ENCODE measurements at regions not wholly inside any gene's neighbourhood (a gene's known extent, or its start where the extent isn't known, plus 50 kb on each side); places are given as distances from the start of the nearest gene placed in this dataset.

GRCh38 chr1:65039508-65039907 lies 73.2 kb upstream of the JAK1 start:
- FAIRE-seq (no peak), DNase-seq (ENCODE audit: low read depth, low spot score) (no peak)
- H3K36me3 ChIP-seq (ENCODE audit: control insufficient read depth in 2 of 2, extremely low read depth in 1 of 2, insufficient read depth in 2 of 2, low read length in 2 of 2), result no peaks in the 10 kb centered on the region
- ChIA-PET CTCF (interaction anchor here (0.7 to 1.7 kb wide), 2 partner anchors 12 to 18 kb away, joined by 3 to 4 read pairs; no protein-coding TSS in a partner anchor), POLR2A (no interaction called here)
- H3K9me3 ChIP-seq (replicated peaks; ENCODE audit: control insufficient read depth, insufficient read depth, low read length), result no peaks in the 10 kb centered on the region
- no peak overlapping the region for H3K9ac ChIP-seq (replicated peaks; ENCODE audit: extremely low read depth, insufficient read depth, low read length)
- dilution Hi-C loops (cut with MboI; ENCODE audit: extremely low pct_ligation_motif_present, low sequenced_read_pairs), result no loop called here
- no peaks in the 10 kb centered on the region for H3K79me2 ChIP-seq (ENCODE audit: control insufficient read depth, insufficient read depth, low read length)
- BruUV-seq (replicated peaks), result no TSS peak
- H3K4me2 ChIP-seq (ENCODE audit: insufficient read depth, low read length), result no peak overlapping the region
- no peaks in the 10 kb centered on the region for H3K27me3 ChIP-seq (ENCODE audit: control insufficient read depth in 2 of 2, insufficient read depth in 2 of 2, low read length in 2 of 2)
- intact Hi-C loops (cut with micrococcal nuclease), result no loop called here
- H2AFZ ChIP-seq (ENCODE audit: low read depth, low read length), result no peak overlapping the region
- H3K4me3 ChIP-seq (replicated peaks in 1 of 3; ENCODE audit: insufficient read depth in 1 of 3, low read depth in 1 of 3, low read length in 3 of 3), result no peak overlapping the region
- H3K27ac ChIP-seq (ENCODE audit: insufficient read depth, low read depth, low read length), result no peak overlapping the region
- no peaks in the 10 kb centered on the region for H3K9me1 ChIP-seq (replicated peaks; ENCODE audit: control insufficient read depth, extremely low read depth, insufficient read depth, low read length)
- no peaks in the 10 kb centered on the region for H4K20me1 ChIP-seq (replicated peaks; ENCODE audit: control insufficient read depth, extremely low read depth, insufficient read depth, low read length)
- H3K4me1 ChIP-seq (ENCODE audit: control insufficient read depth, extremely low read depth, insufficient read depth, low read length), result no peaks in the 10 kb centered on the region
- TF ChIP-seq GATA2 (IDR thresholded peaks at IDR 0.05; ENCODE audit: insufficient read depth, insufficient read length, low read depth, low read length) (no peak), POLR2A (IDR thresholded peaks at IDR 0.05; ENCODE audit: low read depth, low read length) (no peak), CTCF (IDR thresholded peaks at IDR 0.05; ENCODE audit: extremely low read depth in 1 of 2, insufficient read depth in 1 of 2, low read depth in 1 of 2, low read length in 2 of 2) (no peak), POLR2AphosphoS5 (IDR thresholded peaks at IDR 0.05; ENCODE audit: insufficient read depth, low read depth, low read length) (no peak), MYC (IDR thresholded peaks at IDR 0.05; ENCODE audit: low read depth, low read length) (no peak)
- TF ChIP-seq, protein P1, sequence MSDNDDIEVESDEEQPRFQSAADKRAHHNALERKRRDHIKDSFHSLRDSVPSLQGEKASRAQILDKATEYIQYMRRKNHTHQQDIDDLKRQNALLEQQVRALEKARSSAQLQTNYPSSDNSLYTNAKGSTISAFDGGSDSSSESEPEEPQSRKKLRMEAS (IDR thresholded peaks at IDR 0.05; ENCODE audit: insufficient read depth, insufficient read length), result no peak

GRCh38 chr1:65042467-65042866 lies 76.1 kb upstream of the JAK1 start:
- Histone ChIP-seq H3K27me3 (ENCODE audit: control insufficient read depth in 2 of 2, insufficient read depth in 2 of 2, low read length in 2 of 2) (no peaks in the 10 kb centered on the region), H3K27ac (ENCODE audit: insufficient read depth, low read depth, low read length) (no peak overlapping the region), H3K9me3 (replicated peaks; ENCODE audit: control insufficient read depth, insufficient read depth, low read length) (no peaks in the 10 kb centered on the region), H3K79me2 (ENCODE audit: control insufficient read depth, insufficient read depth, low read length) (no peaks in the 10 kb centered on the region), H3K4me2 (ENCODE audit: insufficient read depth, low read length) (no peak overlapping the region), H3K4me1 (ENCODE audit: control insufficient read depth, extremely low read depth, insufficient read depth, low read length) (no peaks in the 10 kb centered on the region), H2AFZ (ENCODE audit: low read depth, low read length) (no peak overlapping the region), H3K9ac (replicated peaks; ENCODE audit: extremely low read depth, insufficient read depth, low read length) (no peak overlapping the region), H3K4me3 (replicated peaks in 1 of 3; ENCODE audit: insufficient read depth in 1 of 3, low read depth in 1 of 3, low read length in 3 of 3) (no peak overlapping the region), H3K36me3 (ENCODE audit: control insufficient read depth in 2 of 2, extremely low read depth in 1 of 2, insufficient read depth in 2 of 2, low read length in 2 of 2) (no peaks in the 10 kb centered on the region), H3K9me1 (replicated peaks; ENCODE audit: control insufficient read depth, extremely low read depth, insufficient read depth, low read length) (no peaks in the 10 kb centered on the region), H4K20me1 (replicated peaks; ENCODE audit: control insufficient read depth, extremely low read depth, insufficient read depth, low read length) (no peaks in the 10 kb centered on the region)
- intact Hi-C loops (cut with micrococcal nuclease) (no loop called here), dilution Hi-C loops (cut with MboI; ENCODE audit: extremely low pct_ligation_motif_present, low sequenced_read_pairs) (no loop called here)
- no peak for FAIRE-seq
- ChIA-PET CTCF (no interaction called here), POLR2A (no interaction called here)
- TF ChIP-seq EZH2 (IDR thresholded peaks at IDR 0.05; ENCODE audit: borderline replicate concordance, low read depth, low read length, severe bottlenecking), result no peak
- TF ChIP-seq GATA2 (IDR thresholded peaks at IDR 0.05; ENCODE audit: insufficient read depth, insufficient read length, low read depth, low read length), result no peak
- no peak for TF ChIP-seq FOS (IDR thresholded peaks at IDR 0.05; ENCODE audit: borderline replicate concordance, insufficient read depth, low read length)
- no peak for TF ChIP-seq POLR2A (IDR thresholded peaks at IDR 0.05; ENCODE audit: low read depth, low read length)
- no peak for TF ChIP-seq JUN (IDR thresholded peaks at IDR 0.05; ENCODE audit: borderline replicate concordance, insufficient read depth, insufficient read length, low read depth)
- TF ChIP-seq, protein P1 (IDR thresholded peaks at IDR 0.05; ENCODE audit: insufficient read depth, insufficient read length), result no peak
- TF ChIP-seq CTCF (IDR thresholded peaks at IDR 0.05; ENCODE audit: extremely low read depth in 1 of 2, insufficient read depth in 1 of 2, low read depth in 1 of 2, low read length in 2 of 2), result no peak
- no peak for TF ChIP-seq MYC (IDR thresholded peaks at IDR 0.05; ENCODE audit: low read depth, low read length)
- no peak for TF ChIP-seq POLR2AphosphoS5 (IDR thresholded peaks at IDR 0.05; ENCODE audit: insufficient read depth, low read depth, low read length)
- BruUV-seq (replicated peaks), result no TSS peak
- DNase-seq (ENCODE audit: low read depth, low spot score), result no peak
